H1 (cell line): ENCODE measurements at regions not wholly inside any gene's neighbourhood (a gene's known extent, or its start where the extent isn't known, plus 50 kb on each side); places are given as distances from the start of the nearest gene placed in this dataset.

Experiments used
- CTCF ChIA-PET: fragments of 300-600 bp; sonication (Branson Sonifier 250); formaldehyde crosslinking; loops from one replicate; lab custom pipeline; 2021; ENCODE audit not compliant: partially characterized antibody; lab: Charles Lee
- POLR2A ChIA-PET: fragments of 300-600 bp; sonication (Branson Sonifier 250); formaldehyde crosslinking; loops from one replicate; lab custom pipeline; 2021; ENCODE audit warnings: inconsistent platforms; ENCODE audit not compliant: partially characterized antibody; lab: Charles Lee
- DNase-seq, 2 experiments: peaks; one replicate each; pipeline versions ENCODE4 v3.0.0 to v3.0.0-alpha.2; 2010 to 2022; ENCODE audit warnings: low spot score in 2 of 2, low read depth in 1 of 2, mixed read lengths in 1 of 2
- FAIRE-seq: peaks from 2 replicates; lab custom pipeline; 2011; peaks lifted over from hg19 to GRCh38; lab: Jason Lieb, UNC
- H2AFZ ChIP-seq: 2 replicates; pipeline ENCODE4 v1.8.1; 2012; ENCODE audit warnings: low read length, inconsistent platforms
- H2AK5ac ChIP-seq: 2 replicates; pipeline ENCODE4 v1.6.1; 2013; ENCODE audit warnings: low read depth, low read length
- H2BK120ac ChIP-seq: replicated peaks from 2 replicates; pipeline ENCODE3; 2013; ENCODE audit warnings: low read depth, low read length, inconsistent platforms
- H2BK12ac ChIP-seq: 2 replicates; pipeline ENCODE4 v1.6.1; 2013; ENCODE audit warnings: low read depth, low read length
- H2BK15ac ChIP-seq: 2 replicates; pipeline ENCODE4 v1.6.1; 2013; ENCODE audit warnings: low read length
- H2BK20ac ChIP-seq: 2 replicates; pipeline ENCODE4 v1.6.1; 2013; ENCODE audit warnings: low read length
- H2BK5ac ChIP-seq: 2 replicates; pipeline ENCODE4 v1.6.1; 2013; ENCODE audit warnings: low read depth, low read length
- H3K14ac ChIP-seq: 2 replicates; pipeline ENCODE4 v1.6.1; 2013; ENCODE audit warnings: inconsistent platforms; ENCODE audit not compliant: insufficient read length
- H3K18ac ChIP-seq: 2 replicates; pipeline ENCODE4 v1.6.1; 2013; ENCODE audit warnings: low read length; ENCODE audit errors: extremely low read depth
- H3K23ac ChIP-seq: 2 replicates; pipeline ENCODE4 v1.6.1; 2013; ENCODE audit warnings: inconsistent platforms; ENCODE audit not compliant: insufficient read length
- H3K23me2 ChIP-seq: 2 replicates; pipeline ENCODE4 v1.6.1; 2013; ENCODE audit warnings: low read depth, low read length
- H3K27ac ChIP-seq: 2 replicates; pipeline ENCODE4 v1.6.1; 2011; ENCODE audit warnings: low read depth, low read length, inconsistent platforms
- H3K27me3 ChIP-seq, 4 experiments: replicated peaks in 1 of 4; 1 replicate in 1 of 4; 2 replicates in 3 of 4; pipeline versions ENCODE4 v1.6.1 to v1.8.1; 2011 to 2013; ENCODE audit warnings: low read length in 3 of 4, mild to moderate bottlenecking in 3 of 4, inconsistent platforms in 2 of 4, mixed read lengths in 2 of 4, moderate library complexity in 1 of 4; ENCODE audit not compliant: control insufficient read depth in 3 of 4, insufficient read depth in 3 of 4; ENCODE audit errors: extremely low read depth in 1 of 4
- H3K36me3 ChIP-seq, 4 experiments: 2 replicates each; pipeline versions ENCODE4 v1.6.1 to v1.8.1; 2011 to 2013; ENCODE audit warnings: mild to moderate bottlenecking in 4 of 4, low read length in 3 of 4, moderate library complexity in 2 of 4, control low read depth in 1 of 4, inconsistent platforms in 1 of 4; ENCODE audit not compliant: insufficient read depth in 4 of 4, control insufficient read depth in 2 of 4
- H3K4ac ChIP-seq: replicated peaks from 2 replicates; pipeline ENCODE3; 2013; ENCODE audit warnings: low read length, low read depth, mixed read lengths, inconsistent platforms; ENCODE audit not compliant: insufficient read length
- H3K4me1 ChIP-seq, 4 experiments: replicated peaks in 1 of 4; 1 replicate in 1 of 4; 2 replicates in 3 of 4; pipeline versions ENCODE4 v1.6.1 to v1.8.1; 2011 to 2013; ENCODE audit warnings: low read length in 3 of 4, inconsistent platforms in 2 of 4, mixed read lengths in 1 of 4; ENCODE audit not compliant: insufficient read depth in 4 of 4, control insufficient read depth in 3 of 4
- H3K4me2 ChIP-seq, 2 experiments: 2 replicates each; pipeline versions ENCODE4 v1.6.1 to v1.8.1; 2011 to 2013; ENCODE audit warnings: low read depth in 2 of 2, low read length in 2 of 2, control low read depth in 1 of 2, inconsistent platforms in 1 of 2, mild to moderate bottlenecking in 1 of 2; ENCODE audit not compliant: insufficient read depth in 1 of 2
- H3K4me3 ChIP-seq, 4 experiments: fragments of 200-600, 300-600 bp in 1 of 4; sonication (generic), shearing (Covaris generic), sonication (Bioruptor Twin) in 1 of 4; 2 replicates each; pipeline versions ENCODE4 v1.5.1 to v1.8.1; 2011 to 2016; ENCODE audit warnings: low read length in 4 of 4, low read depth in 3 of 4, control low read depth in 2 of 4, inconsistent platforms in 2 of 4, mild to moderate bottlenecking in 2 of 4, mixed read lengths in 1 of 4, moderate library complexity in 1 of 4; ENCODE audit not compliant: insufficient read depth in 2 of 4; ENCODE audit errors: extremely low read depth in 1 of 4
- H3K56ac ChIP-seq: replicated peaks from 2 replicates; pipeline ENCODE3; 2013; ENCODE audit warnings: low read depth, mild to moderate bottlenecking, mixed read lengths, low read length, inconsistent platforms; ENCODE audit not compliant: insufficient read length
- H3K79me1 ChIP-seq: 2 replicates; pipeline ENCODE4 v1.6.1; 2013; ENCODE audit warnings: low read depth, low read length, control low read depth
- H3K79me2 ChIP-seq, 2 experiments: 2 replicates each; pipeline versions ENCODE4 v1.6.1 to v1.8.1; 2012 to 2013; ENCODE audit warnings: low read length in 2 of 2, mild to moderate bottlenecking in 2 of 2, inconsistent platforms in 1 of 2; ENCODE audit not compliant: insufficient read depth in 2 of 2, control insufficient read depth in 1 of 2
- H3K9ac ChIP-seq, 4 experiments: replicated peaks in 1 of 4; 1 replicate in 1 of 4; 2 replicates in 3 of 4; pipeline versions ENCODE4 v1.6.1 to v1.8.1; 2011 to 2013; ENCODE audit warnings: low read depth in 3 of 4, low read length in 3 of 4, control low read depth in 2 of 4, mild to moderate bottlenecking in 2 of 4, moderate library complexity in 2 of 4, inconsistent platforms in 1 of 4; ENCODE audit errors: extremely low read depth in 1 of 4
- H3K9me3 ChIP-seq, 2 experiments: 2 replicates each; pipeline versions ENCODE4 v1.6.1 to v1.8.1; 2012 to 2013; ENCODE audit warnings: mild to moderate bottlenecking in 2 of 2, moderate library complexity in 2 of 2, control low read depth in 1 of 2, inconsistent platforms in 1 of 2, low read depth in 1 of 2, low read length in 1 of 2, mixed read lengths in 1 of 2; ENCODE audit not compliant: insufficient read depth in 2 of 2
- H4K20me1 ChIP-seq, 2 experiments: replicated peaks in 1 of 2; 2 replicates each; pipeline versions ENCODE3 to v1.8.1; 2011 to 2013; ENCODE audit warnings: inconsistent platforms in 2 of 2, low read length in 2 of 2, mild to moderate bottlenecking in 1 of 2; ENCODE audit not compliant: insufficient read depth in 2 of 2, control insufficient read depth in 1 of 2
- H4K5ac ChIP-seq: 2 replicates; pipeline ENCODE4 v1.6.1; 2013; ENCODE audit warnings: low read length, low read depth, mixed read lengths, inconsistent platforms; ENCODE audit not compliant: insufficient read length
- H4K8ac ChIP-seq: 2 replicates; pipeline ENCODE4 v1.8.0; 2013; ENCODE audit warnings: mild to moderate bottlenecking, moderate library complexity, low read length, inconsistent platforms; ENCODE audit not compliant: insufficient read depth; ENCODE audit errors: extremely low read depth
- H4K91ac ChIP-seq: replicated peaks from 2 replicates; pipeline ENCODE3; 2013; ENCODE audit warnings: low read length, mixed read lengths, inconsistent platforms; ENCODE audit not compliant: insufficient read length
- FOSL1 ChIP-seq: IDR thresholded peaks from 2 replicates; pipeline ENCODE4 v1.6.1; 2011; ENCODE audit warnings: mild to moderate bottlenecking, low read depth, low read length, moderate library complexity; ENCODE audit not compliant: insufficient read depth
- HDAC2 ChIP-seq, 2 experiments: fragments of 300-600 bp in 1 of 2; sonication (generic) in 1 of 2; IDR thresholded peaks; 2 replicates each; pipeline ENCODE4 v1.6.1; 2011 to 2012; ENCODE audit warnings: low read depth in 2 of 2, low read length in 2 of 2, mild to moderate bottlenecking in 2 of 2, moderate library complexity in 2 of 2, borderline replicate concordance in 1 of 2, inconsistent platforms in 1 of 2
- KDM4A ChIP-seq: IDR thresholded peaks from one replicate; pipeline ENCODE4 v1.7.1; 2012; ENCODE audit warnings: low read depth, mild to moderate bottlenecking, moderate library complexity, low read length, inconsistent platforms; ENCODE audit not compliant: severe bottlenecking
- PHF8 ChIP-seq: fragments of 200-600 bp; sonication (generic); conservative IDR thresholded peaks from 2 replicates; pipeline ENCODE4 v1.7.1; 2012; ENCODE audit warnings: low read depth, mild to moderate bottlenecking, inconsistent platforms, low read length, moderate library complexity
- RFX5 ChIP-seq: IDR thresholded peaks from 2 replicates; pipeline ENCODE4 v1.6.1; 2011; ENCODE audit warnings: low read depth, low read length, improper control_type of control experiment, borderline replicate concordance
- RXRA ChIP-seq: IDR thresholded peaks from 2 replicates; pipeline ENCODE4 v1.6.1; 2011; ENCODE audit warnings: low read depth, mild to moderate bottlenecking, low read length, moderate library complexity; ENCODE audit not compliant: insufficient read depth
- SIN3A ChIP-seq, 2 experiments: IDR thresholded peaks in 1 of 2; conservative IDR thresholded peaks in 1 of 2; 2 replicates each; pipeline ENCODE4 v1.6.1; 2011 to 2012; ENCODE audit warnings: low read length in 2 of 2, improper control_type of control experiment in 1 of 2, low read depth in 1 of 2, mild to moderate bottlenecking in 1 of 2
- SRF ChIP-seq: IDR thresholded peaks from 2 replicates; pipeline ENCODE4 v1.6.1; 2011; ENCODE audit warnings: mild to moderate bottlenecking, low read depth, low read length, moderate library complexity
- TAF7 ChIP-seq: optimal IDR thresholded peaks from 2 replicates; pipeline ENCODE3; 2011; ENCODE audit warnings: low read depth, mild to moderate bottlenecking, inconsistent platforms, low read length, moderate library complexity, borderline replicate concordance
- TBP ChIP-seq: IDR thresholded peaks from 2 replicates; pipeline ENCODE4 v1.6.1; 2011; ENCODE audit warnings: low read depth, low read length, improper control_type of control experiment
- whole genome bisulfite sequencing, 2 experiments: shearing (Covaris generic) in 1 of 2; methylation state at CpG; one replicate each; pipeline versions ENCODE4 v1.1.6 to v1.1.7; 2013 to 2015; ENCODE audit warnings: low lambda C conversion rate in 2 of 2, mixed read lengths in 2 of 2, inconsistent platforms in 1 of 2, low coverage in 1 of 2, missing lambda C conversion rate in 1 of 2; ENCODE audit not compliant: insufficient replicate concordance in 2 of 2, insufficient coverage in 1 of 2, insufficient read length in 1 of 2; ENCODE audit errors: extremely low coverage in 1 of 2, missing lambda C conversion rate in 1 of 2; 5-methylcytosine and 5-hydroxymethylcytosine counted together

DNA sequence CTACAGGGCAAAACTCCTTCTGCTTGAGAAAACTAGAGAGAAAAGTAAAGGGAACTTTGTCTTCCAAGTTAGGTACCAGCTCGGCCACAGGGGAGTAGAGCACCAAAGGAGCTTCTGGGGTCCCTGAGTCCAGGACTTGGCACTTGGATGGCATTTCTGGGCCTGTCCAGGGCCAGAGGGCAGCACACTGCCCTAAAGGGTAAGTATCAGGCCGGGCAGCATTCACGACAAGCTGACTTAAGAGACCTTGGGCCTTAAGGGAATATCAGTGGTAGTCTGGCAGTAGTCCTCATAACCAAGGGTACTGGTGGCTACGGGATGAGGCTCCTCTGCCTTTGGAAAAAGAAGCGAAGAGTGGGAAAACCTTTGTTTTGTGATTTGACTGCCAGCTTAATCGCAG, 632.7 kb downstream of the KLHL13 start:
- Histone ChIP-seq H2BK15ac (no peak overlapping the region), H3K14ac (no peak overlapping the region), H3K9ac (no peak overlapping the region), H2BK5ac (no peak overlapping the region), H4K20me1 (no peaks in the 10 kb centered on the region), H2AK5ac (no peak overlapping the region), H3K18ac (no peak overlapping the region), H4K5ac (no peak overlapping the region), H4K8ac (no peak overlapping the region), H2BK12ac (no peak overlapping the region), H3K79me2 (no peaks in the 10 kb centered on the region), H3K9me3 (no peaks in the 10 kb centered on the region), H3K27ac (no peak overlapping the region), H2AFZ (no peak overlapping the region), H3K4ac (no peak overlapping the region), H3K27me3 (no peaks in the 10 kb centered on the region), H2BK20ac (no peak overlapping the region), H2BK120ac (no peak overlapping the region), H3K36me3 (no peaks in the 10 kb centered on the region), H4K91ac (no peak overlapping the region), H3K23ac (no peak overlapping the region), H3K79me1 (no peaks in the 10 kb centered on the region), H3K4me2 (no peak overlapping the region), H3K23me2 (no peaks in the 10 kb centered on the region), H3K4me3 (no peak overlapping the region), H3K4me1 (no peaks in the 10 kb centered on the region), H3K56ac (no peak overlapping the region)
- ChIA-PET CTCF (interaction anchor here (0.6 kb wide), 1 partner anchor 459 kb away, joined by 3 read pairs; no protein-coding TSS in a partner anchor), POLR2A (no interaction called here)
- DNase-seq (no peak), FAIRE-seq (no peak)
- WGBS, 2 experiments: 81% methylated on average over 6 of the region's 6 CpGs; no CpG with 5 or more reads in 1 of the 2 experiments
- TF ChIP-seq SIN3A (conservative IDR thresholded peaks at IDR 0.05 in 1 of 2, IDR thresholded peaks at IDR 0.05 in 1 of 2; ENCODE audit: low read depth in 1 of 2, low read length in 2 of 2): no peak
- no peak for TF ChIP-seq HDAC2 (IDR thresholded peaks at IDR 0.05; ENCODE audit: borderline replicate concordance in 1 of 2, low read depth in 2 of 2, low read length in 2 of 2)
- no peak for TF ChIP-seq RXRA
- TF ChIP-seq SRF: no peak
- TF ChIP-seq KDM4A: no peak
- no peak for TF ChIP-seq RFX5
- TF ChIP-seq PHF8: no peak
- no peak for TF ChIP-seq FOSL1
- TF ChIP-seq TAF7: no peak
- TF ChIP-seq TBP: no peak
